IMR-90 (cell line): ENCODE measurements at regions not wholly inside any gene's neighbourhood (a gene's known extent, or its start where the extent isn't known, plus 50 kb on each side); places are given as distances from the start of the nearest gene placed in this dataset.

Experiments
- ATAC-seq: fragments of 200-7000 bp; cut with Tn5 transposase; 2 replicates; pipeline ENCODE4 v1.9.1; 2020; ENCODE audit warnings: low read depth, mild to moderate bottlenecking, moderate library complexity
- BruUV-seq: library from RNA; stranded (reverse); fragments of 400-500 nt; replicated peaks from 2 replicates; lab custom pipeline; 2021; lab: Mats Ljungman, UMichigan
- CTCF ChIA-PET: fragments of 300-600 bp; formaldehyde crosslinking; extraction: SDS; loops from one replicate; lab custom pipeline; 2021; ENCODE audit warnings: antibody characterized with exemption; lab: Yijun Ruan, JAX
- POLR2A ChIA-PET: fragments of 300-600 bp; sonication (Branson Sonifier 250); formaldehyde crosslinking; loops from one replicate; lab custom pipeline; 2022; ENCODE audit warnings: antibody characterized with exemption; ENCODE audit not compliant: unreplicated experiment; lab: Charles Lee
- DNase-seq: peaks from one replicate; pipeline ENCODE4 v3.0.0; 2013
- H2AFZ ChIP-seq: replicated peaks from 2 replicates; pipeline ENCODE3; 2013; ENCODE audit warnings: low read length, mild to moderate bottlenecking; ENCODE audit not compliant: poor library complexity
- H2AK5ac ChIP-seq: 2 replicates; pipeline ENCODE4 v1.6.1; 2013; ENCODE audit warnings: low read depth, low read length, inconsistent platforms
- H2AK9ac ChIP-seq: replicated peaks from 2 replicates; pipeline ENCODE3; 2013; ENCODE audit warnings: mild to moderate bottlenecking, low read depth, low read length, moderate library complexity; ENCODE audit not compliant: poor library complexity
- H2BK120ac ChIP-seq: 2 replicates; pipeline ENCODE4 v1.6.1; 2013; ENCODE audit warnings: low read depth, low read length, inconsistent platforms
- H2BK15ac ChIP-seq: 3 replicates; pipeline ENCODE4 v1.6.1; 2013; ENCODE audit warnings: low read depth, low read length, inconsistent platforms
- H2BK20ac ChIP-seq: 2 replicates; pipeline ENCODE4 v1.6.1; 2013; ENCODE audit warnings: low read depth, mild to moderate bottlenecking, inconsistent platforms, low read length, moderate library complexity
- H2BK5ac ChIP-seq: 2 replicates; pipeline ENCODE4 v1.6.1; 2013; ENCODE audit warnings: mild to moderate bottlenecking, low read depth, low read length, inconsistent platforms; ENCODE audit not compliant: poor library complexity, severe bottlenecking
- H3K14ac ChIP-seq: replicated peaks from 2 replicates; pipeline ENCODE4 v1.6.1; 2013; ENCODE audit warnings: low read depth, low read length, inconsistent platforms
- H3K18ac ChIP-seq: 2 replicates; pipeline ENCODE4 v1.6.1; 2013; ENCODE audit warnings: low read depth, low read length, control low read depth
- H3K23ac ChIP-seq: 2 replicates; pipeline ENCODE4 v1.6.1; 2013; ENCODE audit warnings: low read depth, low read length, inconsistent platforms
- H3K27ac ChIP-seq: 2 replicates; pipeline ENCODE4 v1.5.1; 2013; ENCODE audit warnings: mild to moderate bottlenecking, control low read depth, low read length; ENCODE audit not compliant: insufficient read depth
- H3K27me3 ChIP-seq: 2 replicates; pipeline ENCODE4 v1.6.1; 2013; ENCODE audit warnings: low read length; ENCODE audit not compliant: control insufficient read depth, insufficient read depth
- H3K36me3 ChIP-seq: 2 replicates; pipeline ENCODE4 v1.6.1; 2013; ENCODE audit warnings: low read length, mixed read lengths; ENCODE audit not compliant: control insufficient read depth, insufficient read depth
- H3K4ac ChIP-seq: 2 replicates; pipeline ENCODE4 v1.6.1; 2013; ENCODE audit warnings: low read depth, low read length, inconsistent platforms
- H3K4me1 ChIP-seq: 2 replicates; pipeline ENCODE4 v1.6.1; 2013; ENCODE audit warnings: low read length, mixed read lengths; ENCODE audit not compliant: control insufficient read depth, insufficient read depth
- H3K4me2 ChIP-seq: 2 replicates; pipeline ENCODE4 v1.6.1; 2013; ENCODE audit warnings: low read depth, mild to moderate bottlenecking, control low read depth, low read length, moderate library complexity
- H3K4me3 ChIP-seq: 2 replicates; pipeline ENCODE4 v1.5.1; 2013; ENCODE audit warnings: low read depth, mild to moderate bottlenecking, control low read depth, low read length, moderate library complexity; ENCODE audit not compliant: insufficient read depth
- H3K56ac ChIP-seq: 2 replicates; pipeline ENCODE4 v1.6.1; 2013; ENCODE audit warnings: low read length, inconsistent platforms; ENCODE audit not compliant: insufficient read depth; ENCODE audit errors: extremely low read depth
- H3K79me1 ChIP-seq, 2 experiments: 2 replicates each; pipeline ENCODE4 v1.6.1; 2013; ENCODE audit warnings: low read length in 2 of 2, inconsistent platforms in 1 of 2, low read depth in 1 of 2
- H3K9ac ChIP-seq: 2 replicates; pipeline ENCODE4 v1.6.1; 2013; ENCODE audit warnings: low read depth, low read length, control low read depth
- H3K9me1 ChIP-seq: 2 replicates; pipeline ENCODE4 v1.6.1; 2013; ENCODE audit warnings: low read length, inconsistent platforms; ENCODE audit not compliant: insufficient read depth
- H3K9me3 ChIP-seq: 2 replicates; pipeline ENCODE4 v1.6.1; 2013; ENCODE audit warnings: low read length; ENCODE audit not compliant: control insufficient read depth, insufficient read depth
- H4K20me1 ChIP-seq: 2 replicates; pipeline ENCODE4 v1.6.1; 2013; ENCODE audit warnings: low read length, inconsistent platforms; ENCODE audit not compliant: insufficient read depth
- H4K5ac ChIP-seq: 2 replicates; pipeline ENCODE4 v1.6.1; 2013; ENCODE audit warnings: mild to moderate bottlenecking, low read depth, low read length, control low read depth
- H4K8ac ChIP-seq, 2 experiments: 2 replicates each; pipeline ENCODE4 v1.6.1; 2013; ENCODE audit warnings: low read depth in 2 of 2, low read length in 2 of 2, control low read depth in 1 of 2, inconsistent platforms in 1 of 2
- H4K91ac ChIP-seq: 2 replicates; pipeline ENCODE4 v1.6.1; 2013; ENCODE audit warnings: low read depth, low read length, inconsistent platforms; ENCODE audit not compliant: insufficient read depth
- BHLHE40 ChIP-seq: fragments of 150-350 bp; IDR thresholded peaks from 2 replicates; pipeline ENCODE4 v1.6.1; 2016; ENCODE audit warnings: mild to moderate bottlenecking, low read depth, low read length
- CEBPB ChIP-seq: IDR thresholded peaks from 2 replicates; pipeline ENCODE4 v1.6.1; 2012; ENCODE audit warnings: low read depth, low read length, improper control_type of control experiment
- CHD1 ChIP-seq: IDR thresholded peaks from 2 replicates; pipeline ENCODE4 v1.6.1; 2012; ENCODE audit warnings: low read depth, low read length, improper control_type of control experiment
- ELK1 ChIP-seq: fragments of 150-350 bp; IDR thresholded peaks from 2 replicates; pipeline ENCODE4 v1.6.1; 2016; ENCODE audit warnings: low read depth, mild to moderate bottlenecking, low read length, moderate library complexity, borderline replicate concordance
- FOS ChIP-seq: fragments of 150-350 bp; IDR thresholded peaks from 2 replicates; pipeline ENCODE4 v1.6.1; 2016; ENCODE audit warnings: low read depth, low read length
- MAFK ChIP-seq: IDR thresholded peaks from 2 replicates; pipeline ENCODE4 v1.6.1; 2012; ENCODE audit warnings: low read depth, low read length, improper control_type of control experiment
- MAZ ChIP-seq: IDR thresholded peaks from 2 replicates; pipeline ENCODE4 v1.6.1; 2012; ENCODE audit warnings: low read depth, mild to moderate bottlenecking, low read length, improper control_type of control experiment, moderate library complexity, borderline replicate concordance
- MXI1 ChIP-seq: IDR thresholded peaks from 2 replicates; pipeline ENCODE4 v1.6.1; 2012; ENCODE audit warnings: low read depth, mild to moderate bottlenecking, low read length, moderate library complexity, borderline replicate concordance
- NFE2L2 ChIP-seq: fragments of 150-350 bp; IDR thresholded peaks from 2 replicates; pipeline ENCODE4 v1.6.1; 2016; ENCODE audit warnings: low read depth, mild to moderate bottlenecking, low read length
- POLR2A ChIP-seq: IDR thresholded peaks from 2 replicates; pipeline ENCODE4 v1.6.1; 2012; ENCODE audit warnings: mild to moderate bottlenecking, low read depth, low read length
- RAD21 ChIP-seq: IDR thresholded peaks from 2 replicates; pipeline ENCODE4 v1.6.1; 2012; ENCODE audit warnings: low read length, improper control_type of control experiment
- RCOR1 ChIP-seq: IDR thresholded peaks from 2 replicates; pipeline ENCODE4 v1.6.1; 2012; ENCODE audit warnings: mild to moderate bottlenecking, low read length, improper control_type of control experiment; ENCODE audit not compliant: insufficient replicate concordance
- RFX5 ChIP-seq: IDR thresholded peaks from 2 replicates; pipeline ENCODE4 v1.8.0; 2012; ENCODE audit warnings: low read depth, mild to moderate bottlenecking, low read length, moderate library complexity
- SMC3 ChIP-seq: fragments of 150-350 bp; IDR thresholded peaks from 2 replicates; pipeline ENCODE4 v1.6.1; 2016; ENCODE audit warnings: low read depth, mild to moderate bottlenecking, antibody characterized with exemption, low read length, moderate library complexity
- USF2 ChIP-seq: fragments of 150-350 bp; IDR thresholded peaks from 2 replicates; pipeline ENCODE4 v1.6.1; 2017; ENCODE audit warnings: mild to moderate bottlenecking, antibody characterized with exemption, low read length, low read depth
- WGBS, 2 experiments: methylation state at CpG; one replicate each; pipeline versions ENCODE4 v1.1.5 to v1.1.7; 2013; ENCODE audit warnings: missing lambda C conversion rate in 2 of 2; ENCODE audit not compliant: insufficient read length in 1 of 2; ENCODE audit errors: extremely low coverage in 2 of 2; 5-methylcytosine and 5-hydroxymethylcytosine counted together
- dilution Hi-C: fragments of 300-500 bp; cut with HindIII; formaldehyde crosslinking; loops from one replicate; pipeline ENCODE4 v1.14.3; 2018; ENCODE audit warnings: low sequenced_read_pairs; ENCODE audit not compliant: unreplicated experiment
- in situ Hi-C: fragments of 300-500 bp; cut with MboI; formaldehyde crosslinking; loops from 3 replicates; pipeline ENCODE4 v1.14.3; 2019; ENCODE audit warnings: low sequenced_read_pairs, inconsistent platforms, mixed read lengths
- intact Hi-C: fragments of 100-400 bp; cut with micrococcal nuclease; formaldehyde crosslinking; loops from 2 replicates; pipeline ENCODE4 v1.10.0; 2022
- TF ChIP-seq, protein P1 (sequence below): conservative IDR thresholded peaks from 2 replicates; pipeline ENCODE4 v1.5.1; 2012; ENCODE audit warnings: mild to moderate bottlenecking, low read depth, low read length, improper control_type of control experiment

GRCh38 chr2:234310166-234310565, 186.7 kb downstream of the ARL4C start:
- Histone ChIP-seq H3K9me3 (peaks cover 3% of the 10 kb centered on the region; the same call in 1 of the 2 replicates), H3K4me1 (peaks cover 4% of the 10 kb centered on the region), H3K23ac (no peak overlapping the region), H2BK15ac (no peak overlapping the region), H4K5ac (no peak overlapping the region), H3K56ac (no peak overlapping the region), H3K14ac (no peak overlapping the region), H3K79me1 (no peaks in the 10 kb centered on the region), H4K20me1 (no peaks in the 10 kb centered on the region), H3K27ac (no peak overlapping the region), H2AK5ac (no peak overlapping the region), H2AK9ac (no peak overlapping the region), H4K91ac (no peak overlapping the region), H2BK20ac (no peak overlapping the region), H2BK120ac (peak overlapping the region; percentile 6; the same call in 1 of the 2 replicates), H3K9ac (no peak overlapping the region), H3K36me3 (no peaks in the 10 kb centered on the region), H4K8ac (no peak overlapping the region), H3K4me3 (no peak overlapping the region), H3K4me2 (no peak overlapping the region), H3K4ac (no peak overlapping the region), H3K9me1 (0 out of 2 replicates have a peak, but pooled peaks cover 3% of the 10 kb centered on the region), H3K27me3 (no peaks in the 10 kb centered on the region), H2AFZ (no peak overlapping the region), H2BK5ac (no peak overlapping the region), H3K18ac (no peak overlapping the region)
- WGBS, 2 experiments, result 80% methylated on average over 3 of the region's 5 CpGs; no CpG with 5 or more reads in 1 of the 2 experiments
- in situ Hi-C loops, result no loop called here
- BruUV-seq, result no TSS peak
- intact Hi-C loops, result no loop called here
- dilution Hi-C loops, result no loop called here
- POLR2A ChIA-PET, result no interaction called here
- ATAC-seq (no peak), DNase-seq (no peak)
- CTCF ChIA-PET, result no interaction called here
- TF ChIP-seq RAD21, result no peak
- TF ChIP-seq, protein P1, sequence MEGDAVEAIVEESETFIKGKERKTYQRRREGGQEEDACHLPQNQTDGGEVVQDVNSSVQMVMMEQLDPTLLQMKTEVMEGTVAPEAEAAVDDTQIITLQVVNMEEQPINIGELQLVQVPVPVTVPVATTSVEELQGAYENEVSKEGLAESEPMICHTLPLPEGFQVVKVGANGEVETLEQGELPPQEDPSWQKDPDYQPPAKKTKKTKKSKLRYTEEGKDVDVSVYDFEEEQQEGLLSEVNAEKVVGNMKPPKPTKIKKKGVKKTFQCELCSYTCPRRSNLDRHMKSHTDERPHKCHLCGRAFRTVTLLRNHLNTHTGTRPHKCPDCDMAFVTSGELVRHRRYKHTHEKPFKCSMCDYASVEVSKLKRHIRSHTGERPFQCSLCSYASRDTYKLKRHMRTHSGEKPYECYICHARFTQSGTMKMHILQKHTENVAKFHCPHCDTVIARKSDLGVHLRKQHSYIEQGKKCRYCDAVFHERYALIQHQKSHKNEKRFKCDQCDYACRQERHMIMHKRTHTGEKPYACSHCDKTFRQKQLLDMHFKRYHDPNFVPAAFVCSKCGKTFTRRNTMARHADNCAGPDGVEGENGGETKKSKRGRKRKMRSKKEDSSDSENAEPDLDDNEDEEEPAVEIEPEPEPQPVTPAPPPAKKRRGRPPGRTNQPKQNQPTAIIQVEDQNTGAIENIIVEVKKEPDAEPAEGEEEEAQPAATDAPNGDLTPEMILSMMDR, result no peak
- TF ChIP-seq MAFK, result no peak
- no peak for TF ChIP-seq CEBPB
- no peak for TF ChIP-seq NFE2L2
- TF ChIP-seq RFX5, result no peak
- no peak for TF ChIP-seq RCOR1
- TF ChIP-seq ELK1, result no peak
- TF ChIP-seq POLR2A, result no peak
- no peak for TF ChIP-seq BHLHE40
- TF ChIP-seq USF2, result no peak
- TF ChIP-seq MXI1, result no peak
- no peak for TF ChIP-seq MAZ
- no peak for TF ChIP-seq SMC3
- TF ChIP-seq FOS, result no peak
- no peak for TF ChIP-seq CHD1
